HG02943 (cell line): ENCODE measurements at regions not wholly inside any gene's neighbourhood (a gene's known extent, or its start where the extent isn't known, plus 50 kb on each side); places are given as distances from the start of the nearest gene placed in this dataset.
"Not testable (repeated sequence)": the region's sequence is repeated elsewhere in the genome, so short reads cannot be mapped to it uniquely, and the experiment has no call there.

Source experiments
- ATAC-seq: cut with Tn5 transposase; IDR thresholded peaks from one replicate; pipeline ENCODE4 v1.9.1; 2021; ENCODE audit warnings: mild to moderate bottlenecking, low read depth, moderate library complexity; ENCODE audit not compliant: unreplicated experiment

DNA sequence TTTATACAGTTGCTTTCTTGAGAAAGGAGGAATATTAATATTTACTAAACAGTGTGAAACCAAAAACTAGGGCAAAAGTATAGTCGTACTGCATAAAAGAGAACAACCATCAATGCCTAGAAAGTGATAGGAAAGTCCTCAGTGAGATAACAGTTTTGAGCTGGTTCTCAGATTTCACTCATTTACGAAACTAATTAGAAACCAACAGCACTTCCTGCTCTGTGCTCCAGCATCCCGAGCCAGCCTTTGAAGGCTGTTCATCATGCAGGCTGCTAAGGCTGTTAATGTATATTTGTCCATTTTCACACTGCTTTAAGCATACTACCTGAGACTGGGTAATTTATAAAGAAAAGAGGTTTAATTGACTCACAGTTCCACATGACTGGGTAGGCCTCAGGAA, 2039.9 kb downstream of the EFNA5 start:
- ATAC-seq = no peak

DNA sequence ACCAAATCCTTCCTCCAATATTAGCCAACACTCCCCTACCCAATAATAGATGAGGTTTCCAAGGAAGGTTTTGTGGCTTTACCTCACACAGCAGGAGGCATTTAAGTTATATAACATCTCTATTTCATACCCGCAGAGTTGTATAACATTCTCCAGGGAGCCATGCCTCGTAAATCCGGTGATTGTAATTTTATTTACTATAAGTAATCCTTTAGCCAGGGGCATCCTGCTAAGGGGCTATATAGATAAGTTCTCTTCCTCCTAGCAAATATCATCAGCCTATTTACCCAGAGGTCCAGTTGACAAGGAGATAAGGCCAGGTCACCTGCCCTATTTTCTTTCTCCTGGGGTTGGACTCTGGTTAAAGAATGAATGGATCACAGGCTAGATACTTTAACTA, 2051.0 kb downstream of the EFNA5 start:
- no peak for ATAC-seq

DNA sequence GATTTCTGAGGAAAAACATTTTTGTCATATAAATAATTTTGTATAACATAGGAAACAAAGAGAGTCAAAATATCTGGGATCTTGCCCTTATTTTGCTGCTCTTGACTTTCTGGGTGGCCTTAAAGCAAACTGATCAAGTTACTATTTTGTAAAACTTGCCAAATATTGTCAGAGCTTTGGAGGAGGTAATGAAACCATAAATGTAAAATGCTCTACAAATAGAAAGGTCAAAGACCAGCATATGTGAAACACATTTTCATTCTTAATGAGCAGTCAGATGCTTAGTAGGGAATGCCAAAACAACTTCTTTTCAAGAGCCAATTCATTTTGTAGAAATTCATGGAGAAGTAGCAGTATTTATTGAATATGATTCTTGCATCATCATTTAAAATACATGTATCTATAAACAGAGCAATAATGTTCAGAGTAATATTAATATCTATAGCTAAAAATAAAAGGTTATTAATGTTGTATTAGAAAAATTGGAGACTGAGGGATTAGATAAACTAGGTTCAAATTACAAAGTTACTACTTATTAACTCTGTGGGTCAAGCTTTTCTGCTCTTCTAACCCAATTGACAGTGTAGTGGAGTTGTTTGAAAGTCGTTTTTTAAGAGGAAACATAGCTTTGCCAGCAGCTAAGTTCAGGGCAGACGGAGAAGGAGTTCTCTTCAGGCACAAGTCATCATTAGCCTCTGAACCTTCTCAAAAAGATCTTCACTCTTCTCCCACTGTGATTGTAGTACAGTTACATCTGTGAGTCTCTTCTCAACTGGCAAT, 2053.1 kb downstream of the EFNA5 start:
- ATAC-seq = no peak

DNA sequence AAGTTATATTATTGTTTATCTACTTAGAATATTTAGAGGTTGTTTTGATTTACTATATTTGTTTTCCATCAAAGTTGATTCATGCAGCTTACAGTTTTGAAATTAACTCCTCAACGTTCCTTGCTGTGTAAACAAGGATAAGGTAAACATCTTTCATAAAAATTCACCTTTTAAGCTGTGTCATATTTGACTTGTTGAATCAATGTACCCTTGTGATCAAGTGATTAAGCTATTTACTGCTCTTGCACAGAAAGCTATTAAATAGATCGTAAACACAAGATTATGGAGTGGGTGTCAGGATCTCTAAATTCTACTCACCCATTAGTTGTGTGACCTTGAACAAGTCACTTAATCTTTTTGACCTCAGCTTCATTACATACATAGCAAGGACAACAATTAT, 2054.0 kb upstream of the NUDT12 start:
- no peak for ATAC-seq

DNA sequence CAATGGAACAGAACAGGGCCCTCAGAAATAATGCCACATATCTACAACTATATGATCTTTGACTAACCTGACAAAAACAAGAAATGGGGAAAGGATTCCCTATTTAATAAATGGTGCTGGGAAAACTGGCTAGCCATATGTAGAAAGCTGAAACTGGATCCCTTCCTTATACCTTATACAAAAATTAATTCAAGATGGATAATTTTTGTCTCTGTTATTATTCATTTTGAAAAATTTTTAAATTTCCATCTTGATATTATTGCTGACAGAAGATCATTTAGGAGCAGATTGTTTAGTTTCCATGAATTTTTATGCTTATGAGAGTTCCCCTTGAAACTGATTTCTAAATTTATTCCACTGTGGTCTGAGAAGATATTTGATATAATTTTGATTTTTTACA, 2039.8 kb upstream of the NUDT12 start:
- not testable (repeated sequence) for ATAC-seq

DNA sequence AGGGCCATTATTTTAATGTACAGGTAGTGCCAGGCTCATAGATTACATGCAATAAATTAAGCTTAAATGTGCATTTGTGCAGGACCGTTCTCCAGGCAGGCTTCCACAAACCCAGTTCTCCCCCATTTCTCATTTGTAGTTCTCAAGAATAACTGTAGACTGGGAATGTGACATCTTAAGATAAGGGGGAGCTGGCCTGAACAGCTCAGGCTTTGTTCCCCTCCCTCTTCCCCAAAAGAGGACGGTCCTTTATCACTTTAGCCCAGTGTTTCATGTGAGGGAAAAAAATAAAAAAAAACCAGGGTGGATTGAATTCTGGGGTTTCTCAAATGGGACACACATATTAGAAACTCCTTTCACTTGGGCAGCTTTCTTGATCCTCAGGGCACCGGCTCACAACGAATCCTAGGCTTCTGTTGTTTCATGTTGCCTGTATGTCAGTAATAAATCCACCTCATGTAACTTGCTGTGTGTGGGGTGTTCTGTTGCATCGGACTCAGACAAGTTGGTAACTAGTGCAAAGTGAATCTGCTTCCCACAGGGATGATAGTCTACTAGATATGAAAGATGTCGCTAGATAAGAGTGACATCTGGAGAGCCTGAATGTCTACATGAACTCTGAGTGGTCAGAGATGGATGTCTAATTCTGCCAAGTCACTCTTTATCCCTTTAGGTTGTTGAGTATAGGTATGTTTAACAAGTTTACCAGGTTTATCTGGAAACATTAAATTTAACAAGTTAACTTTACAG, 2030.6 kb upstream of the NUDT12 start:
- ATAC-seq = no peak

DNA sequence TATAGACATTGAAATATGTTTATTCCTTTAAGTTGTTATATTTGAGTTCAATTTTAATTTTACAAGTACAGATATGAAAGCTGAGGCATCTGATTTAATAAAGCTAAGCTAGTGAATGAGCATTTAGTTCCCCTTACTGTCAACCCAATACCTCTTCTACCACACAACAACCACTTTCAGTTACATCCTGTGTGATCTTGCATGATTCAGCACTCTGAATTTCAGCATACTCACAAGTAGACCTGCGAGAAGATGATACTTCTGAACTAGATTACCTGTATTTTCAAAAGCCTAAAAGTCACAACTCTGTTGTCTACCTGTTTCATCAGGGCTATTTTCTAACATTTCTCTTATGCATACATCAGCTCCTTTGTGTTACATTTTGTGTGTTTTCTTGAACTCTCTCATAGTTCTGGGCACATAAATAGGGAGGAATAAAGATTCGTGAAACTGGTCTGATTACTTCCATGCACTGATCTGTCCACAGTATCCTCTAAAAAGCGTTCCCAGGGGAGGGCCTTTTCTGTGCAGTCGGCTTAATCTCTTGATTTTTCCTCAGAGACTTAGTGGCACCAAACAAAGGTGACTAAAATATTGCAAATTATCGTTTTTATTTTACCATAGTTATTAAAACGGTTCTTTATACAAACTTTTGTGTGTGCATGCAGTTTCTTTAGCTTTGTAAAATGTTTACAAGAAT, 2025.5 kb upstream of the NUDT12 start:
- no peak for ATAC-seq

DNA sequence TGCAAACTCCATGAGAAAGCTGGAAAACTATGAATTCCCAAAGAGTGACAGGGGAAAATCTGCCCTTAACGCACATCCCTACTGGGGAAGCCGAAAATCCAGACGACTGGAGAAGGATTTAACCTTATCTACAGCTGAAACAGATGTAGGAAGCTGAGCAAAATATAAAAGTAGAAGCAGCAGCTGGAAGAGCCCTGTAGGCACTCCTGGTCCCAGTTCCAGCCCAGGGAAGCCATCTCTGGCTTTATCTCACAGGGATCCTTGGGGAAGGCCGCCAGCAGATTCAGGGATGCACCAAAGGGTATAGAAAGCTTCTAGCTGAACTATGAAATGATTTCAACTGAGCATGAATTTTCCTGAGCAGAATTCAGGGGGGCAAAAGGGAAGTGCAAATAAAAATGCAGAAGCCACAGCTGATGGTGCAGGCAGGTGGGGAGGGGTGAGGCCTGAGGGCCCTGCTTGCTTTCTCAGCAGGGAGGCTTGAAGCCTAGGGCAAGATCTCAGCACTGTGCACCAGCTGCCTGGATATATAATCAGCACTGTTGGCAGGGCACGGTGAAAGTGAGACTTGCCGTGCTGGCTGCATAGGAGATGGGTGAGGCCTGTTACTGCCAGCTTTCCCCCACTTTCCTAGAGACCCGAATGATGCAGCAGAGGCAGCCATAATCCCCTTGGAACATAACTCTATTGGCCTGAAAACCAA, 2019.5 kb upstream of the NUDT12 start:
- no peak for ATAC-seq

DNA sequence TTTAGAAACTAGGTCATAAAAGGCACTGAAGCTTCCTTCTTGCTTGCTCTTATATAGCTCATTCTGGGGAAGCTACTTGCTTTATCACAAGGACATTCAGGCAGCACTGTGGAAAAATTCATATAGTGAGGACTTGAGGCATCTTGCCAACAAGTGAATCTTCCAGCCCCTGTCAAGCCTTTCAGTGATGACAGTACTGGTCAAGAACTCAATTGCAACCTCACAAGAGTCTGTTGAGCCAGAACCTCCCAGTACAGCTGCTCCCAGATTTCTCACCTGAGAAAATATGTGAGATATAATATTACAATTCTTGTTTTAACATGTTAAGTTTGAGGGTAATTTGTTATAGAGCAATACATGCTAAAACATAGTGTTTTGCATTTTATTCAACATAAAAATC, 2011.0 kb upstream of the NUDT12 start:
- ATAC-seq = no peak

DNA sequence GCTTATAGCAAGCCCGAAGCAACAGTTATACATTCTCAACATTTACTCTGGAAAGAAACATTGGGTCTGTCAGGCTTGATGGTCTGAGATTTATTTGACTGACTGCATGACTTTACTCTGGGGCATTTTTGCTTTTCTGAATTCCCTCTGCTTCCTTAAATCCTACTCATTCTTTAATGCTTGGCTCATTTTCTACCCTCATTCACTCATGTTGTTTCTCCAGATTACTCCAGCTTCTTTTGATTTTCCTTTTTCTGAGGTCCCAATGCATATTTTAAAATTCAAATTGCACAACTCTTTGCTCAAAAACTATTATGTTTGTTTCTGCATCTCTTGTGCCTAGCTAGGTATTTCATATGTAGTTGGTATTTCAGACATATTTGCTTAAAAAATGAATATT, 2002.9 kb upstream of the NUDT12 start:
- no peak for ATAC-seq

DNA sequence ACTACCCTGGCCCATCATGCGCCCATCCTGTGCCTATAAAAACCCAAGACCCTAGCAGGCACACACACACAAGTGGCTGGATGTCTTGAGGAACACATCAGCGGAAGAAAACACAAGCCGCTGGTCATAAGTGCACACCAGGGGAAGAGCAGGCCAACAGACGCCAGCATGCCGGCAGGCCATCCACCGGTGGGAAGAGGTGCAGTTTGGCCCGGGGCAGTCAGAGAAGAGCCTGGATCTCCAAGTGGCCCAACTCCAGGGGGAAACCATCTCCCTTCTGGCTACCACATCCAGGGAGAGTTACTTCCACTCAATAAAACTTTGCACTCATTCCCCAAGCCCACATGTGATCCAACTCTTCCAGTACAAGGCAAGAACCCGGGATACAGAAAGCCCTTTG, 2001.3 kb upstream of the NUDT12 start:
- ATAC-seq = no peak

DNA sequence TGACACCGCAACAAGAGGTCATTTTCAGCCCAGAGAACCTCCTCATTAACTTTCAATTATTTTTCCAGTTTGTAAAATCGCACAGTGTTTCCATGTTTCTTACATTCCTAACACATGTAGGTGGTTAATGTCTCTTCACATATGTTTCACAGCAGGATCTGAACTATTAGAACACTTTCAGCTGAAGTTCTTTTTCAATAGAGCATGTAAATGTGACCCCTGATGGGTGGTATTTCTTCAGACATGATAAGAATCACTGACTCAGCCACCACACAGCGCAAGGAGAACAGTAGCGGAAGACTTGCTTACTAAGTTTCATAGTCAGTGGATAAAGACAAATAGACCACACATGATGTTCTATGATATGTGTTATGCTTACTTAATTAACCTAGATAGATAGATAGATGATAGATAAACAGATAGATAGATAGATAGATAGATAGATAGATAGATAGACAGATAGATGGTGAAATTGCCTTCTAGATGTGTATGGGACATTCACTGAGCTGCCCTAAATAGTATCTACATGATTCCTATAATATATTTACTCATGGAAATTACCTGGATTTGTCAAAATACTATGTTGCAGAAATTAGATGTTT, 1992.1 kb upstream of the NUDT12 start:
- no peak for ATAC-seq

DNA sequence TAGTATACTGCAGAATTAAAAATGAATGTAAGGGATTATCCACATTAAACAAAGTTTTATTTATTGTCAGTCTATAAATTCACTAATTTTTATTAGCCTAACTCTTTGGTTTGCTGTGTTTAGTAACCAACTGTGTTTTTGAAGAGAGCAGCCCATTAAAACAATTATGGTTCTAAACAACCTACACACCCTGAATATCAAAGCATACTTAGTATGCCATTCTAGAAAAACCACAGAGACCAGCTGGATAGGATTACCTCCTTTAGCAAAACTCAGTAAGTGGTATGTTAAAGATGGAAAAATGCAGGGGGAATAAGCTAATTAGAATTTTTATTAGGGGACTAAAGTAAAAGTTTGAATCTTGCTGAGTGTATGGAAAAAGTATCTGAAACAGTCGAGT, 1981.7 kb upstream of the NUDT12 start:
- no peak for ATAC-seq

DNA sequence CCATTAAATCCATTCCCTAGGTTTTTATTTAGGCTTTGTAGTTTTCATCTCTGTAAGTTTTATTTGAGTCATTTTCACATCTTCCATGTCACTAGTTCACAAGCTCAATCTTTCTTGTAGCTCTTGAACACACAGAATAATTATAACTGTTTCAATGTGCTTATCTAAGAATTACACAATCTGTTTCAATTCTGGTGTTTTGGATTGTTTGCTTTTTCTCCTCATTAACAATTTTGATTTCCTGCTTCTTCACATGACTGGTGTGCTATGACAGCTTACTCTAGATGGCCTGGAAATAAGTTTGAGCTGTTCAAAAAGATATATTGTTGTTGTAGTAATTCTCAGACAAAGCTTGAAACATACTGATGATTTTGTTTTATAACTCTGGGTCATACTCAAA, 1974.1 kb upstream of the NUDT12 start:
- no peak for ATAC-seq

DNA sequence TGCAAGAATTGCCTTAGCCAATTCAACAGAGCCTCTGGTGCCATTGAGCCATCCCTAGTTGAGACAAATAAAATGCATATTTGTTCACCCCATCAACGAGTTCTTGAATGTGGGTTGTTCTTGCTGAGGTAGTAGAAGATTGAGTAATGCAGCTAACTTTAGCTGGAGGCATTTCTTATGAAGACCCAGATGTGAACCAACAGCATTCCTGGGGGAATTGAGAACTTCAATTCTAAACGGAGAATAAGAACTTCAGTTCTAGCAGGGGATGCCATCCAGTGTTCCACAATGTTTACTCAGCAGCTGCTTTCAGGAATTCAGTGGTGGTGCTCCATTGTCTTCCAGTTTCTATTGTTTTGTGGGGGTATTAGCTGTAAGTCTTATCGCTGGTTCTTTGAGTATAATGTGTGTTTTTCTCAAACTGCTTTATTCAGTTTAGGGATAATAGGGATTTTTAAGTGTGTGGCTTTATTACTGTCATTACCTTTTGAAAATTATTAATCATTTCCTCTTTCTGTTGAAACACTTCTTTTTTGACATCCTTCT, 1968.2 kb upstream of the NUDT12 start:
- ATAC-seq = no peak

DNA sequence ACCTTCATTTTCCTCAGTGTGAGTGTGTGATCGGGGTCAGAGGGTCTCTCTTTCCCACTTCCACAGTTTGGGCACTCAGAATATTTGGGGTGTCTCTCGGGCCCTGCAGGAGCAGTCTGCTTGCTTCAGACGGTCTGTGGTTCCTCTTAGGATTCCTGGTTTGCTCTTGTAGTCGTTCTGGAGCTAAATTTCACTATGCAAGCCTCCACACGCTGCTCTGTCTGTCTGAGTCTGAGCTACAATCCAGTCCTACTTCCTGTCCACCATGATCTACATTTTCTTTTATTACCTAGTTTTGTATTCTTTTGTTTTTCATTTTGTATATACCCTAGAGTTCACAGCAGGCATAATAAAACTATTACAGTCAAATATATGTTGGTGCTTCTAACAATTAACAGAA, 1967.3 kb upstream of the NUDT12 start:
- no peak for ATAC-seq

DNA sequence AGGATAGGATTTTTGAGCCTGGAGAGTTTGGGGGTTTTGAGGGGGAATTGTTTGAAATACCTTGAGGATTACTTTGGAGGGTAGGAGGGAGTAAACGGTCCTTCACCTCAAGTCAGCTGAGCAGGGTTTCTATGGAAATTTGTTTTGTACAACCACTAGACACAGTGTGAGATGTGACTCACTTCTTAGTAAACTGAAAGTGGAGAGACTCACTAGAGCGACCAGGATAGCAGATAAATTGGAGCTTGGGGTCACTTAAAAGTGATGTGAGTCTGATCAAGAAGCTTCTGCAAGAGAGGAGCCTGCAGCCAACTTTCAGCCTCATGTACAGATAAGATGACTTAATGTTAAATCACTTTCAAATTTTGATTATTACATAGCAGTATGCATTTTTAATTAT, 1945.9 kb upstream of the NUDT12 start:
- ATAC-seq = no peak

DNA sequence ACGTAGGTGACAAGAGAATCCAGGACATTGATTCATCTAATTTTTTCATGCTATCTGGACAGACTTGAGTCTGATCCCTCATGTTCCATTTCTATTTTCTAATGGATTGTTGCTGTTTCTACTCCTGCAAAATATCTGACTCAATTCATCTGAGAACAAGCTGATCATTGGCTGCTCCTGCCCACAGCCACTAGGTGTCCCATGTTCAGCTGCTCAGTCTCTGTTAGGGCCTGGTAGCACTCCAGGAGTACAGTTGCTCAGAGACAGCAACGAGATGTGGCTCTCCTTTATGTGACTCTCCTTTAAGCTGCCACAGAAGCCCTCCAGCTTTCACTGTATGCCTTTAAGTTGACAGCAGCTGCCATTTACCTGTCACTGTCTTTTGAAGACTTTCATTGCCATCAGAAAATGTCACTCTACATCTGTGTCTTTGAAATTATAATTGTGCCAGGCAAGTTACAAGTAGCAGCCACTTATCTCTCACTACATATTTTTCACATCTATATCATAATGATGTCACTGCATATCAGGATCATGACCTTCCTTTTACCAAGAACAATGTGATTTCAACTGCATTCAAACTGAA, 1944.2 kb upstream of the NUDT12 start:
- no peak for ATAC-seq

DNA sequence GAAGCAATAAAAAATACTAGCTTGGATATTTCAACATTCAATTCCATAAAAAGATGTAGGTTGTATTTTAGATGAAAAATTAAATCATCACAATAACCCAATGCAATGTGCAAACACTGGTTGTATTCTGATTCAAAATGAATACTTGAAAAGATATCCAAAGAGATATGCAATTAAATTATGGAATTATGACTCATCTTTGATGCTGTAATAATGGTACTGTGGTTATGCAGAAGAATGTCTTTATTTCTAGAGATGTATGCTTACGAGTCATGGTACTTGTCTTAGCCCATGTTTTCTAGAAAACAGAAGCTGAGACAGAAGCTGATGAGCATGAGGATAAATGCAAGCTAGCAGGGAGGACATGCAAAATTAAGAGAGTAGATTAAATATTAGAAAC, 1941.4 kb upstream of the NUDT12 start:
- no peak for ATAC-seq

DNA sequence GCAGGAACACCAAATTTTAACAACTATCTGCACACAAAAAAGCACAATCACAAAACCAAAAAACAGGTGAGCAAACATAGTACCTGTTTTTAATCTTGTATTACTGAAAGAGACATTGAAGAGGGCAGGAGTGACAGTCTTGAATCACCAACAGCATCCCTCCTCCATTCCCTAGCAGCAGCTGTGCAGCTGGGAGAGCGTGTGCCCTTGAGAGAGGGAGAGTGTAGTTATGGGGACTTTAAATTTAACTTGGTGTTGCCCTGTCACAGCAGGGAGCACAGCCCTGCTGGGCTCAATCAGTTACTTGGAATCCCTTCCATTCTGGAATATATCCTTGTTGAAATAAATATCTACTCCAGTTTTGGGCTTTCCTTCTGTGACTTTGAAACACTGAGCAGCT, 1938.7 kb upstream of the NUDT12 start:
- no peak for ATAC-seq
